ENCODE measurements at regions not wholly inside any gene's neighbourhood (a gene's known extent, or its start where the extent isn't known, plus 50 kb on each side); places are given as distances from the start of the nearest gene placed in this dataset.

- CTCF ChIA-PET (ENCODE audit: partially characterized antibody): interaction anchor here (0.6 kb wide), 1 partner anchor 21 kb away, joined by 4 read pairs; no protein-coding TSS in a partner anchor
- Histone ChIP-seq H3K27me3 (replicated peaks in 1 of 4; ENCODE audit: control insufficient read depth in 3 of 4, extremely low read depth in 1 of 4, insufficient read depth in 3 of 4, low read length in 3 of 4) (no peaks in the 10 kb centered on the region), H4K91ac (replicated peaks; ENCODE audit: insufficient read length, low read length) (no peak overlapping the region), H2BK12ac (ENCODE audit: low read depth, low read length) (no peak overlapping the region), H2AK5ac (ENCODE audit: low read depth, low read length) (no peak overlapping the region), H4K8ac (ENCODE audit: extremely low read depth, insufficient read depth, low read length) (no peak overlapping the region), H3K23me2 (ENCODE audit: low read depth, low read length) (no peaks in the 10 kb centered on the region), H3K4me1 (replicated peaks in 1 of 4; ENCODE audit: control insufficient read depth in 3 of 4, insufficient read depth in 4 of 4, low read length in 3 of 4) (no peaks in the 10 kb centered on the region), H2BK120ac (replicated peaks; ENCODE audit: low read depth, low read length) (no peak overlapping the region), H3K18ac (ENCODE audit: extremely low read depth, low read length) (no peak overlapping the region), H3K9ac (replicated peaks in 1 of 4; ENCODE audit: extremely low read depth in 1 of 4, low read depth in 3 of 4, low read length in 3 of 4) (no peak overlapping the region), H3K36me3 (ENCODE audit: control insufficient read depth in 2 of 4, insufficient read depth in 4 of 4, low read length in 3 of 4) (no peaks in the 10 kb centered on the region; a peak in 1 of 8 replicates), H2BK15ac (ENCODE audit: low read length) (no peak overlapping the region), H3K4me3 (ENCODE audit: extremely low read depth in 1 of 4, insufficient read depth in 2 of 4, low read depth in 3 of 4, low read length in 4 of 4) (no peak overlapping the region), H2BK5ac (ENCODE audit: low read depth, low read length) (no peak overlapping the region), H2AFZ (ENCODE audit: low read length) (no peak overlapping the region), H2BK20ac (ENCODE audit: low read length) (no peak overlapping the region), H4K5ac (ENCODE audit: insufficient read length, low read depth, low read length) (no peak overlapping the region), H3K79me1 (ENCODE audit: low read depth, low read length) (no peaks in the 10 kb centered on the region), H4K20me1 (replicated peaks in 1 of 2; ENCODE audit: control insufficient read depth in 1 of 2, insufficient read depth in 2 of 2, low read length in 2 of 2) (no peaks in the 10 kb centered on the region), H3K14ac (ENCODE audit: insufficient read length) (no peak overlapping the region), H3K4me2 (ENCODE audit: insufficient read depth in 1 of 2, low read depth in 2 of 2, low read length in 2 of 2) (no peak overlapping the region), H3K27ac (ENCODE audit: low read depth, low read length) (no peak overlapping the region), H3K4ac (replicated peaks; ENCODE audit: insufficient read length, low read depth, low read length) (no peak overlapping the region), H3K79me2 (ENCODE audit: control insufficient read depth in 1 of 2, insufficient read depth in 2 of 2, low read length in 2 of 2) (no peaks in the 10 kb centered on the region), H3K9me3 (ENCODE audit: insufficient read depth in 2 of 2, low read depth in 1 of 2, low read length in 1 of 2) (peaks cover 2 to 7% of the 10 kb centered on the region in 2 experiments; a peak in 3 of 4 replicates), H3K56ac (replicated peaks; ENCODE audit: insufficient read length, low read depth, low read length) (no peak overlapping the region), H3K23ac (ENCODE audit: insufficient read length) (no peak overlapping the region)
- DNase-seq (ENCODE audit: low read depth in 1 of 2, low spot score in 2 of 2): no peak
- FAIRE-seq: no peak
- POLR2A ChIA-PET (ENCODE audit: partially characterized antibody): no interaction called here
- TF ChIP-seq EP300 (IDR thresholded peaks at IDR 0.05; ENCODE audit: borderline replicate concordance in 1 of 2, low read depth in 2 of 2, low read length in 2 of 2) (no peak), SAP30 (IDR thresholded peaks at IDR 0.05; ENCODE audit: insufficient read depth, insufficient replicate concordance, low read length) (no peak), HDAC6 (IDR thresholded peaks at IDR 0.05; ENCODE audit: low read depth, low read length) (no peak), SUZ12 (IDR thresholded peaks at IDR 0.05; ENCODE audit: low read length) (no peak), CTCF (IDR thresholded peaks at IDR 0.05; ENCODE audit: control extremely low read depth in 1 of 3, insufficient read depth in 1 of 3, low read depth in 1 of 3, low read length in 3 of 3) (no peak), ATF3 (IDR thresholded peaks at IDR 0.05; ENCODE audit: insufficient read depth, low read depth, low read length) (no peak), CHD2 (IDR thresholded peaks at IDR 0.05; ENCODE audit: low read length) (no peak), ZNF274 (IDR thresholded peaks at IDR 0.05; ENCODE audit: borderline replicate concordance, extremely low read depth, low read length) (no peak), EGR1 (IDR thresholded peaks at IDR 0.05; ENCODE audit: borderline replicate concordance, low read depth, low read length) (no peak), CREB1 (IDR thresholded peaks at IDR 0.05) (no peak), RXRA (IDR thresholded peaks at IDR 0.05; ENCODE audit: insufficient read depth, low read depth, low read length) (no peak), HDAC2 (IDR thresholded peaks at IDR 0.05; ENCODE audit: borderline replicate concordance in 1 of 2, low read depth in 2 of 2, low read length in 2 of 2) (no peak)
Observed at GRCh38 chr5:114822863-114823262, 346.8 kb downstream of the TRIM36 start.

All from H1 (cell line).